Calu3 (cell line): ENCODE measurements at regions not wholly inside any gene's neighbourhood (a gene's known extent, or its start where the extent isn't known, plus 50 kb on each side); places are given as distances from the start of the nearest gene placed in this dataset.
A peak's percentile ranks its signal among the peaks of the same experiment; 100 is the strongest.
"Not testable (repeated sequence)": the region's sequence is repeated elsewhere in the genome, so short reads cannot be mapped to it uniquely, and the experiment has no call there.

Experiments
- BruUV-seq: library from RNA; stranded (reverse); fragments of 400-500 nt; replicated peaks from 2 replicates; lab custom pipeline; 2021; lab: Mats Ljungman, UMichigan
- CTCF ChIA-PET: fragments of 300-600 bp; sonication (Branson Sonifier 250); formaldehyde crosslinking; loops from one replicate; lab custom pipeline; 2022; ENCODE audit warnings: antibody characterized with exemption; lab: Charles Lee
- DNase-seq: peaks from one replicate; pipeline ENCODE4 v3.0.0; 2022
- H3K27ac Mint-ChIP-seq: one replicate; pipeline ENCODE4 v1.8.0; 2022; ENCODE audit warnings: mixed read lengths; ENCODE audit not compliant: unreplicated experiment
- H3K27me3 Mint-ChIP-seq: one replicate; pipeline ENCODE4 v1.8.0; 2022; ENCODE audit warnings: mixed read lengths; ENCODE audit not compliant: unreplicated experiment
- H3K36me3 Mint-ChIP-seq: one replicate; pipeline ENCODE4 v1.8.0; 2022; ENCODE audit warnings: mild to moderate bottlenecking, moderate library complexity, mixed read lengths; ENCODE audit not compliant: insufficient read depth, unreplicated experiment
- H3K4me1 Mint-ChIP-seq: one replicate; pipeline ENCODE4 v1.8.0; 2022; ENCODE audit warnings: mild to moderate bottlenecking, low read depth, mixed read lengths; ENCODE audit not compliant: unreplicated experiment
- H3K4me3 Mint-ChIP-seq: one replicate; pipeline ENCODE4 v1.8.0; 2022; ENCODE audit warnings: mild to moderate bottlenecking, low read depth, moderate library complexity, mixed read lengths; ENCODE audit not compliant: unreplicated experiment
- H3K9me3 Mint-ChIP-seq: one replicate; pipeline ENCODE4 v1.8.0; 2022; ENCODE audit warnings: low read depth, mixed read lengths; ENCODE audit not compliant: unreplicated experiment
- CTCF ChIP-seq: fragments of 200-600 bp; IDR thresholded peaks from one replicate; pipeline ENCODE4 v1.8.0; 2022; ENCODE audit warnings: antibody characterized with exemption; ENCODE audit not compliant: unreplicated experiment
- intact Hi-C: fragments of 100-400 bp; cut with micrococcal nuclease; formaldehyde crosslinking; loops from one replicate; pipeline ENCODE4 v1.10.0; 2022; ENCODE audit not compliant: unreplicated experiment

- Mint-ChIP-seq H3K27me3 (no peaks in the 10 kb centered on the region), H3K4me3 (no peak overlapping the region), H3K9me3 (no peaks in the 10 kb centered on the region), H3K36me3 (no peaks in the 10 kb centered on the region), H3K4me1 (peaks cover 38% of the 10 kb centered on the region), H3K27ac (no peak overlapping the region)
- no peak for TF ChIP-seq CTCF
- CTCF ChIA-PET = no interaction called here
- DNase-seq = peak; percentile 28
- intact Hi-C loops = no loop called here
- BruUV-seq = no TSS peak
Observed at GRCh38 chr2:7094231-7094741, 177.1 kb downstream of the RNF144A start.

GRCh38 chr2:7096726-7097352, 179.6 kb downstream of the RNF144A start:
- intact Hi-C loops = no loop called here
- CTCF ChIA-PET = interaction anchor here (1.5 kb wide), 1 partner anchor 15 kb away, joined by 8 read pairs; no protein-coding TSS in a partner anchor
- Mint-ChIP-seq H3K27me3 (no peaks in the 10 kb centered on the region), H3K36me3 (no peaks in the 10 kb centered on the region), H3K27ac (peak overlapping the region; percentile 65), H3K4me1 (peaks cover 38% of the 10 kb centered on the region), H3K9me3 (no peaks in the 10 kb centered on the region), H3K4me3 (peak overlapping the region; percentile 71)
- TF ChIP-seq CTCF = no peak
- DNase-seq = no peak
- no TSS peak for BruUV-seq

- CTCF ChIA-PET = interaction anchor here (1.5 kb wide), 1 partner anchor 15 kb away, joined by 8 read pairs; no protein-coding TSS in a partner anchor
- peak; percentile 95 for TF ChIP-seq CTCF
- Mint-ChIP-seq H3K27ac (peak overlapping the region; percentile 65), H3K36me3 (no peaks in the 10 kb centered on the region), H3K9me3 (no peaks in the 10 kb centered on the region), H3K4me3 (peak overlapping the region; percentile 71), H3K4me1 (peaks cover 38% of the 10 kb centered on the region), H3K27me3 (no peaks in the 10 kb centered on the region)
- no TSS peak for BruUV-seq
- peak; percentile 78 for DNase-seq
- intact Hi-C loops = no loop called here
Observed at GRCh38 chr2:7097353-7097895, 180.2 kb downstream of the RNF144A start.

GRCh38 chr2:7098816-7099215, 181.6 kb downstream of the RNF144A start:
- Mint-ChIP-seq H3K27ac (no peak overlapping the region), H3K4me1 (peaks cover 34% of the 10 kb centered on the region), H3K36me3 (no peaks in the 10 kb centered on the region), H3K27me3 (no peaks in the 10 kb centered on the region), H3K9me3 (no peaks in the 10 kb centered on the region), H3K4me3 (no peak overlapping the region)
- TF ChIP-seq CTCF = no peak
- no TSS peak for BruUV-seq
- intact Hi-C loops = no loop called here
- no peak for DNase-seq
- CTCF ChIA-PET = no interaction called here

GRCh38 chr2:7099687-7100086, 182.5 kb downstream of the RNF144A start:
- peaks cover 25% of the 10 kb centered on the region for H3K4me1 Mint-ChIP-seq
- H3K27me3 Mint-ChIP-seq, H3K27ac Mint-ChIP-seq, intact Hi-C loops, H3K4me3 Mint-ChIP-seq, DNase-seq, CTCF ChIA-PET, BruUV-seq, H3K9me3 Mint-ChIP-seq, H3K36me3 Mint-ChIP-seq: not testable (repeated sequence)
